ENCODE measurements at regions not wholly inside any gene's neighbourhood (a gene's known extent, or its start where the extent isn't known, plus 50 kb on each side); places are given as distances from the start of the nearest gene placed in this dataset.

DNA sequence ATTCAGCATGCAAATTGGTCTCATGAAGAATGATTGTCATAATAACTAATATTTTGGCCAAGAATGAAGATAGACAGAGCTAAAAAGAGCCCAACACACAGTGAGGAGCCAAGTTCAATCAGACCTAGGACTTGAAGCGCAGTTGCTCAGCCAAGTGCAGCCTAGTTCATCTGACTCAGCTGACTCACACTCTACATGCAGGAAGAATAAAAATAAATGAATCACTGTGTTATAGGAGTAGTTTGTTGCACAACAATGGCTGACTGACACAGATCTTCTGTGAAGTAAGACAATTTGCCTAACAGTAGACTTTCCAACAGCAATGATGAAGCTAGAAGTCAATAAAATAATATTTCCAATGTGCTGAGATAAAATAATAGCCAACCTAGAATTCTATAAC is 261.5 kb downstream of the CEMIP2 start:
- no peak overlapping the region for H3K4me3 Mint-ChIP-seq
- H3K36me3 Mint-ChIP-seq (ENCODE audit: low read depth), result no peaks in the 10 kb centered on the region
- peaks cover 6% of the 10 kb centered on the region for H3K27me3 Mint-ChIP-seq (ENCODE audit: low read depth)

DNA sequence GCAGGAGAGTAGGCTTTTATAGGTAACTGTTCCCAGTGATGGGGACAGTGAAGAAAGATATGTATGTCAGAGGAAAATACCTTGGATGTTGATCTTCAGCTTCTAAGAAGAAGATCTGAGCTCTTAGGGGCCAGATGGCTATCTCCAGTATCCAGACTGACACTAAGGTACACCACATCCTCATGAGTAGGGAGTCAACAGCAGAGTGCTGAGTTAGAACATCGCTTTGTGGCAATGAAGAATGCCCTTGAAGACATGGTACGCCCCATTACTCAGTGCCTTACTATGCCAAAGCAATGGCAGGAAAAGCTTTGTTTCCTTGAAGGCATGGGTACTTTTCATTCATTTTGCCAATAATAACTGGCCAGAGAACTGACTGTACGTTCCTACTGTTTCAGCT is 263.7 kb downstream of the CEMIP2 start:
- Mint-ChIP-seq H3K4me3 (no peak overlapping the region), H3K36me3 (ENCODE audit: low read depth) (no peaks in the 10 kb centered on the region), H3K9me3 (no peaks in the 10 kb centered on the region), H3K27ac (no peak overlapping the region), H3K27me3 (ENCODE audit: low read depth) (peaks cover 6% of the 10 kb centered on the region), H3K4me1 (ENCODE audit: low read depth) (no peaks in the 10 kb centered on the region)

More for the DNA sequence above, 261.5 kb downstream of the CEMIP2 start:
- Mint-ChIP-seq H3K9me3 (no peaks in the 10 kb centered on the region), H3K27ac (no peak overlapping the region), H3K4me1 (ENCODE audit: low read depth) (no peaks in the 10 kb centered on the region)

DNA sequence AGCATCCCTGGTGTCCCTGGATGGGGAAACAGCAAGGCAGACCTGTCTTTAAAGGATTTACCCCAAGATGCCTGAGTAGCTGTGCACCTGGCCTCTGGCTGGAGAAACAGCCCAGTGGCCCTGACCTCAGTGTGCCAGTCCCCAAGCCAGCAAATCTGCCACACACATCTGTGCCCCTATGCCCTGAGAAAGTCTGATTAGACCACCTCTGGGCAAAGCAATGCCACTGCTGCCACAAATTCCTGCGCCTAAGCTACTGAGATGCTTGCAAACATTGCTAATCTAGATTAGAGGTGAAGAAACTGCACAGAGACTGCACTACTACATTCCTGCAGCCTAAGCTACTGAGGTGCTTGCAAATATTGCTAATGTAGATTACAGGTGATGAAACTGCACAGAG is 269.6 kb downstream of the CEMIP2 start:
- no peak overlapping the region for H3K4me3 Mint-ChIP-seq
- no peaks in the 10 kb centered on the region for H3K4me1 Mint-ChIP-seq (ENCODE audit: low read depth)
- H3K36me3 Mint-ChIP-seq (ENCODE audit: low read depth), result no peaks in the 10 kb centered on the region
- H3K9me3 Mint-ChIP-seq, result peaks cover 4% of the 10 kb centered on the region
- H3K27ac Mint-ChIP-seq, result no peak overlapping the region
- peaks cover 7% of the 10 kb centered on the region for H3K27me3 Mint-ChIP-seq (ENCODE audit: low read depth)

- no peak overlapping the region for H3K4me3 Mint-ChIP-seq
- no peaks in the 10 kb centered on the region for H3K9me3 Mint-ChIP-seq
- H3K4me1 Mint-ChIP-seq (ENCODE audit: low read depth), result no peaks in the 10 kb centered on the region
- H3K27ac Mint-ChIP-seq, result no peak overlapping the region
- peaks cover 21% of the 10 kb centered on the region for H3K27me3 Mint-ChIP-seq (ENCODE audit: low read depth)
- no peaks in the 10 kb centered on the region for H3K36me3 Mint-ChIP-seq (ENCODE audit: low read depth)
These were observed 277.5 kb downstream of the CEMIP2 start for GRCh38 chr9:71490810-71491209.

DNA sequence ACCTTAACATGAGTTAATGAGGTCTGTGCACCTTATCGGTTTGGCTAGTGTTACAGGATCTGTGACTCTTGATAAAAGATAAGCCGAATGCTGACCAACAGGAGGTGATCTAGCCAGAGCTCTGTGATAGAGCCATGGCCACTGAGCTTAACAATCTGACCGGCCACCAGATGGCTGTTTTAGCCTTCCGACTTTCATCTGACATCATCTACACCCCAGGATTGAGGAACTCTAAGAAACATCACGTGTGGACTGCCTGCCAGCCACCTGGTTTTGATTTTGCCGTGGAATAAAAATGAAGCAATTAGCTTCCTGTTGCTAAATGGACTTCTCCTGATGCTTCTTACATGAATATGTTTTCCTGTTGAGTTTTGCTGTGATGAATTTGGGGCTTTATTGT is 281.3 kb downstream of the CEMIP2 start:
- Mint-ChIP-seq H3K27ac (no peak overlapping the region), H3K4me3 (no peak overlapping the region), H3K36me3 (ENCODE audit: low read depth) (no peaks in the 10 kb centered on the region), H3K9me3 (no peaks in the 10 kb centered on the region), H3K27me3 (ENCODE audit: low read depth) (peaks cover 5% of the 10 kb centered on the region), H3K4me1 (ENCODE audit: low read depth) (no peaks in the 10 kb centered on the region)

DNA sequence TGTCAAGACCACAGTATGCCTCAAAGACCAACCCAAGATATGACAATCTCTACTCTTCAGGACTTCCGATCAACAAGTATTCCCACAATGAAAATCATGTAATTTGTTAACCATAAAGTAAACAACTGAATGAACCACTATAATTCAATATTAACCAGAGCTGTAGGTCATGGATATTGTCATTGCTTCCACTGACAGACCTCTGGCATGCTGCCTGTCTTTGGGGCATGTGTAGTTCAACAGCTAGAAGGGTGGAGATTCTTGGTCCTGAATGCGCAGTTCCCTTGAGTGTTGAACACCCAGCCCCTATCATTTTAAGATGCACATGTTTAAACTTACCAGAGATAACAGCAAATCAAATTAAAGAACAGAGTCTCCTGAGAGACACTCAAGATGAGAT is 283.0 kb downstream of the CEMIP2 start:
- no peaks in the 10 kb centered on the region for H3K9me3 Mint-ChIP-seq
- H3K27me3 Mint-ChIP-seq (ENCODE audit: low read depth), result no peaks in the 10 kb centered on the region
- H3K4me3 Mint-ChIP-seq, result no peak overlapping the region
- H3K27ac Mint-ChIP-seq, result no peak overlapping the region
- H3K4me1 Mint-ChIP-seq (ENCODE audit: low read depth), result no peaks in the 10 kb centered on the region
- no peaks in the 10 kb centered on the region for H3K36me3 Mint-ChIP-seq (ENCODE audit: low read depth)

DNA sequence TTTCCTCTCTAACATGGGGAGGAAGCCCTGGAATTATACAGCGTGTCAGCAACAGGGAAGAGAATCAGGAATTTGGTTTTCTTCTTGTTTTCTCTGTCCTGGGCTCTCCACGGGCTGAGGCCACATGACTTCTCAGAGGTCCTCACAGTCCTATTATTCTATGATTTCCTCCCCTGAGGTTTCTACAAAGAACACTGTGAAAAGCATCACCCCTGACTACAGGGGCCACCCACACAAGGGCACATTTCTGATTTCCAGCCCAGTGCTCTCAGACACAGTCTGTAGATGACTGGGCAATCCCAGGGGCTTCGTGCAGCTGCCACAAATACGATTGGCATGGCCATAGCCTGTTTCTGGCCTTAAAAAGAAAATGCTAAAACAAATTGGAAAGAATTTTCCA is 284.9 kb downstream of the CEMIP2 start:
- Mint-ChIP-seq H3K9me3 (no peaks in the 10 kb centered on the region), H3K4me1 (ENCODE audit: low read depth) (no peaks in the 10 kb centered on the region), H3K27ac (no peak overlapping the region), H3K4me3 (no peak overlapping the region), H3K36me3 (ENCODE audit: low read depth) (no peaks in the 10 kb centered on the region), H3K27me3 (ENCODE audit: low read depth) (no peaks in the 10 kb centered on the region)

GRCh38 chr9:71479621-71480020 is 288.7 kb downstream of the CEMIP2 start:
- Mint-ChIP-seq H3K4me3 (no peak overlapping the region), H3K9me3 (no peaks in the 10 kb centered on the region), H3K36me3 (ENCODE audit: low read depth) (no peaks in the 10 kb centered on the region), H3K27me3 (ENCODE audit: low read depth) (no peaks in the 10 kb centered on the region), H3K27ac (no peak overlapping the region), H3K4me1 (ENCODE audit: low read depth) (no peaks in the 10 kb centered on the region)

GRCh38 chr9:71472400-71472799 is 295.9 kb downstream of the CEMIP2 start:
- no peaks in the 10 kb centered on the region for H3K4me1 Mint-ChIP-seq (ENCODE audit: low read depth)
- no peak overlapping the region for H3K27ac Mint-ChIP-seq
- no peaks in the 10 kb centered on the region for H3K36me3 Mint-ChIP-seq (ENCODE audit: low read depth)
- H3K4me3 Mint-ChIP-seq, result no peak overlapping the region
- no peaks in the 10 kb centered on the region for H3K9me3 Mint-ChIP-seq
- H3K27me3 Mint-ChIP-seq (ENCODE audit: low read depth), result no peaks in the 10 kb centered on the region

DNA sequence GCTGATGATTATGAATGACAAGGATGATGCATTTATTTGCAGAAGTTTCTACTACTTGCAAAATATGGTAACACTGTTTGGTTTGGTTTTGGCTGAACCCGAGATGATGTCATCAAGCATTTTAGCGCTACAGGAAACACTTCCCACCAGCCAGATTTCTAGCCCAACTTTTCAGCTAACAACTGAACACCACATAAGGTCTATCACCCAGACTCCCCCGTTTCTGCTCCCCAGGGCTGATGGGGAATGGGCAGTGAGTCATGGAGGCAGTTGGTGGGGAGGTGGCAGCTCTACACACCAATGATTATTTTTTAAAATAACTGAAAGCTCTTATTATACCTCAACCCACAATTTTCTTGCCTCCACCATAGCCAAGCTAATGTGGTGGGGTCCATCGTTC is 302.9 kb downstream of the CEMIP2 start:
- no peaks in the 10 kb centered on the region for H3K4me1 Mint-ChIP-seq (ENCODE audit: low read depth)

DNA sequence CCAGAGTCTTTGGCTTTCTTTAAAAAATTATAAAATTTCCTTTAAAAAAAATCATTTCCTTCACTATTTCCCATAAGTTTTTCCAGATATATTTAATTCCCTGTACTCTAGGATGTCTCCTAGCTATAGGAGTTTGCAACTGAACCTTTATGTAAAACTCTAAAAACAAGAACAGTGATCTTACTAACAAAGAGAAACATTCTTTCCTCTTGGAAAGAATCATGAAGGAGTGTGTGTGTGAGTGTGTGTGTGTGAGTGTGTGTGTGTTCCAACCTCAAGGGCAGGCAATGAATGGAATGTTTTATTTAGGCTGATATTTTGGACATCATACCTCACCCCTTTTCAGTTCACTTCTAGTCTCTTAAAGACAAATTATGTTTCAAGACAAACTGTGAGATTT is 309.2 kb downstream of the CEMIP2 start:
- no peaks in the 10 kb centered on the region for H3K4me1 Mint-ChIP-seq (ENCODE audit: low read depth)

More for the DNA sequence above, 302.9 kb downstream of the CEMIP2 start:
- H3K4me3 Mint-ChIP-seq, result no peak overlapping the region
- H3K27ac Mint-ChIP-seq, result no peak overlapping the region
- H3K27me3 Mint-ChIP-seq (ENCODE audit: low read depth), result no peaks in the 10 kb centered on the region
- H3K9me3 Mint-ChIP-seq, result no peaks in the 10 kb centered on the region
- no peaks in the 10 kb centered on the region for H3K36me3 Mint-ChIP-seq (ENCODE audit: low read depth)

GRCh38 chr9:71446473-71447411 is 321.6 kb downstream of the CEMIP2 start:
- H3K27me3 Mint-ChIP-seq (ENCODE audit: low read depth), result peaks cover 35% of the 10 kb centered on the region
- no peak overlapping the region for H3K4me3 Mint-ChIP-seq
- H3K27ac Mint-ChIP-seq, result no peak overlapping the region
- peaks cover under 1% of the 10 kb centered on the region for H3K9me3 Mint-ChIP-seq
- H3K36me3 Mint-ChIP-seq (ENCODE audit: low read depth), result no peaks in the 10 kb centered on the region
- no peaks in the 10 kb centered on the region for H3K4me1 Mint-ChIP-seq (ENCODE audit: low read depth)

More for the DNA sequence above, 309.2 kb downstream of the CEMIP2 start:
- no peaks in the 10 kb centered on the region for H3K36me3 Mint-ChIP-seq (ENCODE audit: low read depth)
- H3K27me3 Mint-ChIP-seq (ENCODE audit: low read depth), result no peaks in the 10 kb centered on the region
- H3K27ac Mint-ChIP-seq, result no peak overlapping the region
- H3K9me3 Mint-ChIP-seq, result no peaks in the 10 kb centered on the region
- H3K4me3 Mint-ChIP-seq, result no peak overlapping the region

DNA sequence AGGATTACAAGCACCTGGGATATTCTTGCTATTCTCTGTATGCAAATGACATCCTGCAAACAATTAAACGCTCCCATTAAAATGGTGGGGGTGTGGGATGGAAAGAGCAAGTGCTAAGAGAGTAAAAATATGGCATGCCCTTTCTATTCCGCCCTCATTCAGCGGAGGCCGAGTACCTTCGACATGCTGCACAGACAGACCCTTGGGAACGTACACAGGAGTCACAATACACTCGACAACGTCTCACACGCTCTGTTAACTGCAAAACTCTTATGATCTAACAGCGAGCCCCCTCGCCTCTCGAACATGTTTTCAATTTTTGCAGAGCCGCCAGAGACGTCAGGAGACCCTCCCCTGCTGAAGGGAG is 322.2 kb downstream of the CEMIP2 start:
- Mint-ChIP-seq H3K4me3 (no peak overlapping the region), H3K27me3 (ENCODE audit: low read depth) (peaks cover 35% of the 10 kb centered on the region), H3K9me3 (no peaks in the 10 kb centered on the region), H3K27ac (no peak overlapping the region), H3K36me3 (ENCODE audit: low read depth) (no peaks in the 10 kb centered on the region), H3K4me1 (ENCODE audit: low read depth) (no peaks in the 10 kb centered on the region)

DNA sequence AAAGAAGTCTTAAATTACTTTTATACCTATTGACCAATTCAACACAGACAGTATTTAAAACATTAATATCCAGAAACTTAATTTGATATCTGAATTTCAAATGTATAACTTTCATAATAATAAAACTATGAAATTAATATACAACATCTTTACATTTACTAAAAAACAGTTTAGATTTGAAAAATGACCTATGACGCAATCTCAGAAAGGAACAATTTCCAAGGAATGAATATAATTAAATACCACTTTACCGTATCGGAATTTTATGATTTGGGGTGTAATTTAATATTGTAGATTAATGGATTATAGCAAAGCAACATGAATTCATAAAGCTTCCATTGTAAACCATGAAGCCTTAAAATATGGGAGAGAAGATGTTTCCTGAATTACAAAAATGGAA is 321.5 kb upstream of the TRPM3 start:
- H3K9me3 Mint-ChIP-seq, result no peaks in the 10 kb centered on the region
- H3K27me3 Mint-ChIP-seq (ENCODE audit: low read depth), result peaks cover 21% of the 10 kb centered on the region
- H3K27ac Mint-ChIP-seq, result no peak overlapping the region
- no peak overlapping the region for H3K4me3 Mint-ChIP-seq
- no peaks in the 10 kb centered on the region for H3K36me3 Mint-ChIP-seq (ENCODE audit: low read depth)
- no peaks in the 10 kb centered on the region for H3K4me1 Mint-ChIP-seq (ENCODE audit: low read depth)

DNA sequence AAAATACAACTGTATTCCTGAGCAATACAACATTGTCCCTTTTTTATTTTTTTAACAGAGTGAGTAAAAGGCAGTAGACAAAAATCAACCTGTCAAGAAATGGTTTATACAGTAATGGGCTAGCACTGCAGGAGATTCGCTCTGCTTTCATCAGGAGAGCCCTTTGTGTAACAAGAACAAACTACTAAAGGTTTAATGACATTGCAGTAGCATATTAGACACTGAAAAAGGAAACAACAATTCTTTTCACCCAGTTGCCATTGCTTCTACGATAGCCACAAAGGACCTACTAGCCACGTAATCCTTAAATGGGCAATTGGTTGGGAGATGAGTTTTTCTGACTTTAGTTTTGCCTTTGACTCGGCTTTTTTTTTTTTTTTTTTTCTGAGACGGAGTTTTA is 319.8 kb upstream of the TRPM3 start:
- Mint-ChIP-seq H3K9me3 (no peaks in the 10 kb centered on the region), H3K27me3 (ENCODE audit: low read depth) (peaks cover 9% of the 10 kb centered on the region), H3K36me3 (ENCODE audit: low read depth) (no peaks in the 10 kb centered on the region), H3K27ac (no peak overlapping the region), H3K4me3 (no peak overlapping the region), H3K4me1 (ENCODE audit: low read depth) (no peaks in the 10 kb centered on the region)
